Activated naive CD8-positive, alpha-beta T cell treated with anti-CD3 and anti-CD28 coated beads for 36 hours (primary cell): ENCODE measurements at regions not wholly inside any gene's neighbourhood (a gene's known extent, or its start where the extent isn't known, plus 50 kb on each side); places are given as distances from the start of the nearest gene placed in this dataset.
"Not testable (repeated sequence)": the region's sequence is repeated elsewhere in the genome, so short reads cannot be mapped to it uniquely, and the experiment has no call there.

Experiments
- DNase-seq: peaks from one replicate; pipeline ENCODE4 v3.0.0; 2021
- H3K27ac Mint-ChIP-seq: one replicate; pipeline ENCODE4 v1.8.0; 2022; ENCODE audit warnings: mild to moderate bottlenecking, moderate library complexity, mixed read lengths
- H3K27me3 Mint-ChIP-seq: one replicate; pipeline ENCODE4 v1.8.0; 2022; ENCODE audit warnings: mild to moderate bottlenecking, mixed read lengths
- H3K36me3 Mint-ChIP-seq: one replicate; pipeline ENCODE4 v1.8.0; 2021; ENCODE audit warnings: mild to moderate bottlenecking, mixed read lengths
- H3K4me1 Mint-ChIP-seq: one replicate; pipeline ENCODE4 v1.8.0; 2021; ENCODE audit warnings: mixed read lengths
- H3K4me3 Mint-ChIP-seq: one replicate; pipeline ENCODE4 v1.8.0; 2022; ENCODE audit warnings: mild to moderate bottlenecking, moderate library complexity, mixed read lengths
- H3K9me3 Mint-ChIP-seq: one replicate; pipeline ENCODE4 v1.8.0; 2022; ENCODE audit warnings: mixed read lengths

- Mint-ChIP-seq H3K27ac (no peak overlapping the region), H3K36me3 (no peaks in the 10 kb centered on the region), H3K4me3 (no peak overlapping the region), H3K27me3 (no peaks in the 10 kb centered on the region), H3K4me1 (no peaks in the 10 kb centered on the region), H3K9me3 (no peaks in the 10 kb centered on the region)
- DNase-seq = no peak
Measured at GRCh38 chr4:149057594-149057993, 615.4 kb upstream of the NR3C2 start.

DNA sequence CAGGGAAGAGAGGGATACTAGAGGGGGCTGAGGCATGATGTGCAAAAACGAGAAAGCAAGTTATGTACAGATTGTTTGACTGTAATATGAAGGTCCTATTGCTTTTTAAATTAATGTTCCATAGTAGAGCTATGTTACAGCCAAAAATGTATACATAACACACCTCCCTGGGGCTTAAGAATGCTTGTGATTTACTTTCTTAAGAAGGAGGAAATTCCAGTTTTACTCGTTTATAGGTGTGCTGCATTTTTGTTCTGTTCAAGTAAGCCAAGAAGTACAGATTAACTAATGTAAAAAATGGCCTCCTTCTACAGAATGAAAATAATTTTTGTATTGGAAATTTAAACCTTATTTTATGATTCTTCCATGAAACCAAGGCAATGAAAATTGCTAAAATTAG, 614.4 kb upstream of the NR3C2 start:
- Mint-ChIP-seq H3K4me1 (no peaks in the 10 kb centered on the region), H3K36me3 (no peaks in the 10 kb centered on the region), H3K4me3 (no peak overlapping the region), H3K9me3 (no peaks in the 10 kb centered on the region), H3K27ac (no peak overlapping the region), H3K27me3 (no peaks in the 10 kb centered on the region)
- no peak for DNase-seq

DNA sequence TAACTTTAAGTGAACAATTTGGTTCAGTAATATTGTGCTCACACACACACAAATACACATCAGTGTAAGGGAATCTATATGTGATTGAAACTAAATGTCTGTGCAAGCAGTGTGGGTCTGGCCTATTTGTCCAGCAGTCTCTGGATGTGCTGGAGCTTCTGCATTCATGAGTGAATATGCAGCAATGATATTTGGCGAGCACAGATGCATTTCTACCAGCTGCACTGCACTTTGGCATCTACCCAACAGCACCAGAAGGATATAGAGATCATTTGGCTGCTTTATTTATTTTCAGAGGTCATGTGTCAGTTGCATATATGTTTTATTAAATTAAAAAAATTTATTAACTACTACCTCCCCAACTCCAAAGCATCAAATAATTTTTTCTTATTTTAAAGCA, 613.4 kb upstream of the NR3C2 start:
- no peaks in the 10 kb centered on the region for H3K36me3 Mint-ChIP-seq
- no peak overlapping the region for H3K4me3 Mint-ChIP-seq
- no peaks in the 10 kb centered on the region for H3K27me3 Mint-ChIP-seq
- no peaks in the 10 kb centered on the region for H3K4me1 Mint-ChIP-seq
- H3K9me3 Mint-ChIP-seq = no peaks in the 10 kb centered on the region
- no peak overlapping the region for H3K27ac Mint-ChIP-seq
- DNase-seq = no peak

DNA sequence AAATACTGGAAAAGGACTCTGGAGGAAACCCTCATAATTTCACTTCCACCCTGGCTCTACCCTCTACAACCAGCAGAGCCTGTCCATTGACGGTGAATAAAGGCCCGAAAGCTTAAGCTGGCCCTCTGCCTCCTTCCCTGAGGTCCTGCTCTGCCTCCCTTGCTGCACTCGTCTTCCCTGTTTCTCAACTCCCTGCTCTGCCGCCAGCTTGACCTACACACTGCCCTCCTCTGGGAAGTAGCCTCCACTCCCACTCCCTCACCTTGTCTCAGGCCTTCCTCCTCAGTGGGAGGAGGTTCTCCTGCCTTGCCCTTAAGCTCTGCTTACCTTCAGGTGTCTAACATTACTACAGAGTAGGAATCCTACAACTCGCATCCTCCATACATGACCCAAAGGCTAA, 608.6 kb upstream of the NR3C2 start:
- Mint-ChIP-seq H3K27ac (no peak overlapping the region), H3K4me1 (no peaks in the 10 kb centered on the region), H3K36me3 (no peaks in the 10 kb centered on the region), H3K4me3 (no peak overlapping the region), H3K9me3 (no peaks in the 10 kb centered on the region), H3K27me3 (no peaks in the 10 kb centered on the region)
- no peak for DNase-seq

DNA sequence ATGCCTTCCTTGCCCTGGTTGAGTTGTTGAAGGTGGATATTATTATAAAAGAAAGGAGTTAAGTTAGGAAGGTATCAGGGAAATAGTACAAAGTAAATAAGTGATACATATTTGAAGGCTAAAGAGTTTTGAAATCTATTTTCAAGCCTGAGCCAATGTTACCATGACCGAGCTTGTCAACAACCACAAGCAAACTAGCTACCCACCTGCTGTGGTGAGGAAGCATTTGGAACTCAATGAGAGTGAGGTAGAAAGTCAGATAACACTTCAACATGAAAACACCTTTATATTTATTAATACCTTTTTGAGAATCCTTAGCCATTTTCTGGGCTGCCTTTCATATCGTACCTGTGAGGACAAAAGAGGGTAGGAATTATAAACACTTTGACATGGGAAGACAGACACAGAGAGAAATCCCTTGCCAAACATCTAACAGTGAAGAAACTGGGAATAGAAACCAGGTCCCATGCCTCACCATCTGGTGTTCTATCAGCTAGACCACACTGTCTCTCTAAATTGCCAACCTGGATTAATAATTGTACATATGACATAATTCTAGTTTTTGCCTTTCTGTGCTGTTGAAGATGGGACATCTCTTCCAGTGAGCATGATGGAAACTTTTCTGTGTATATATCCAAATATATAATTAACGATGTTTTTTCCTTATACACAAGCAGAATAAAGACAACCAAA, 606.4 kb upstream of the NR3C2 start:
- Mint-ChIP-seq H3K4me1 (no peaks in the 10 kb centered on the region), H3K27ac (no peak overlapping the region), H3K27me3 (no peaks in the 10 kb centered on the region), H3K4me3 (no peak overlapping the region), H3K9me3 (no peaks in the 10 kb centered on the region), H3K36me3 (no peaks in the 10 kb centered on the region)
- DNase-seq = no peak

GRCh38 chr4:149047368-149047767, 605.2 kb upstream of the NR3C2 start:
- Mint-ChIP-seq H3K36me3 (no peaks in the 10 kb centered on the region), H3K4me1 (no peaks in the 10 kb centered on the region), H3K27me3 (no peaks in the 10 kb centered on the region), H3K9me3 (peaks cover 3% of the 10 kb centered on the region), H3K27ac (no peak overlapping the region), H3K4me3 (no peak overlapping the region)
- DNase-seq = no peak

DNA sequence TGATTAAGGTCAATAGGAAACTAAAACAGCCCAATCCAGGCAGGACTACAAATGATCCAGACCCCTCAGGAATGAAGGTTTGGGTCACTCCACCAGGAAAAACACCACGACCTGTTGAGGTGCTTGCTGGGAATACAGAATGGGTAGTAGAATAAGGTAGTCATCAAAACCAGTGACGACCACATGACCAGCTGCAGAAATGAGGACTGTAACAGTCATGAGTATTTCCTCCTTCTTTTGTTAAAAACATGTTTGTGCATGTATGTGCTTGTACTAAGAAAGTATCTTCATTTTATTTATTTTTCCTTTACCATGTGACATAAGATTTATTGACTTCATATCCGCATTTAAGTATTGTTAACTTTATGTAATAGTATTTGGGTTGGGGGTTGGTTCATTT, 603.5 kb upstream of the NR3C2 start:
- H3K36me3 Mint-ChIP-seq = no peaks in the 10 kb centered on the region
- no peaks in the 10 kb centered on the region for H3K27me3 Mint-ChIP-seq
- no peaks in the 10 kb centered on the region for H3K4me1 Mint-ChIP-seq
- DNase-seq = no peak
- no peak overlapping the region for H3K27ac Mint-ChIP-seq
- peaks cover 6% of the 10 kb centered on the region for H3K9me3 Mint-ChIP-seq
- no peak overlapping the region for H3K4me3 Mint-ChIP-seq

DNA sequence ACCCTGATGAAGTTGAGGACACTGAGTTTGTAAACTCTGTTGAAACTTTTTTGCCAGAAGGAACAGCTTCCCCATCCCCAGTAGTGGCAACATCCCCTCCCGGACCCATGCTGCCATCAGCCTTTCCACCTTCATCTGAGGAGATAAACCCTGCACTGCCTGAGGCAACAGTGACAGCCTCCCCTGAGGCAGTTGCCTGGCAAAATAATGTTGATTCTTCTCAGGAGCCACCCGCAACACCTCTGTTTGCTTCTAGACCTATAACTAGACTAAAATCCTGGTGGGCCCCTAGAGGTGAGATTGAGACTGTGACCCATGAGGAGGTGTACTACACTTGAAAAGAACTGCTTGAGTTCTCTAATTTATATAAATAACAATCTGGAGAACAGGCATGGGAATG, 597.6 kb upstream of the NR3C2 start:
- H3K36me3 Mint-ChIP-seq, H3K27ac Mint-ChIP-seq, H3K4me3 Mint-ChIP-seq, DNase-seq, H3K4me1 Mint-ChIP-seq, H3K27me3 Mint-ChIP-seq: not testable (repeated sequence)
- H3K9me3 Mint-ChIP-seq = peaks cover 10% of the 10 kb centered on the region

- H3K4me1 Mint-ChIP-seq = peaks cover 1% of the 10 kb centered on the region
- no peaks in the 10 kb centered on the region for H3K9me3 Mint-ChIP-seq
- peaks cover 8% of the 10 kb centered on the region for H3K27me3 Mint-ChIP-seq
- no peak overlapping the region for H3K27ac Mint-ChIP-seq
- no peaks in the 10 kb centered on the region for H3K36me3 Mint-ChIP-seq
- H3K4me3 Mint-ChIP-seq = no peak overlapping the region
- no peak for DNase-seq
Measured at GRCh38 chr4:149031399-149031798, 589.2 kb upstream of the NR3C2 start.

GRCh38 chr4:149029056-149029651, 586.9 kb upstream of the NR3C2 start:
- H3K36me3 Mint-ChIP-seq = no peaks in the 10 kb centered on the region
- no peak overlapping the region for H3K4me3 Mint-ChIP-seq
- no peak for DNase-seq
- H3K27me3 Mint-ChIP-seq = peaks cover 4% of the 10 kb centered on the region
- H3K4me1 Mint-ChIP-seq = peaks cover 1% of the 10 kb centered on the region
- H3K27ac Mint-ChIP-seq = no peak overlapping the region
- H3K9me3 Mint-ChIP-seq = no peaks in the 10 kb centered on the region

DNA sequence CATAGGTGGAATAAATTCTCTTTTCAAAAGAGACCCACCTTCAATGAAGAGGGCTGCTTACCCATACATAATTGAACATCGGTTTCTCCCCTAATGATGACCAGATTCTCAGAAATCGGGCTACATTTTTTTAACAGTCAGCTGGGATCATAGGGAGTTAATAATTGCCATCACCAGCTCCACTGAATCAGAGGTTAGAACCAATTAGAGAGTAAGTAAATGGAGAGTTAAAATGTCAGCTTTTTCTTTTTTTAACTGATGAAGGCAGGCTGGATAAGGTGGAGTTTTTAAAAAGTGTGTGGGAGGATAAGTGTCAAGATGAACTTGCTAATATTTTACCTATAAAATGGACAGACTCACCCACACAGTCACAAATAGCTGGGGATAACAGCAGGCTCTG, 584.5 kb upstream of the NR3C2 start:
- Mint-ChIP-seq H3K4me1 (peaks cover 1% of the 10 kb centered on the region), H3K9me3 (no peaks in the 10 kb centered on the region), H3K4me3 (no peak overlapping the region), H3K27ac (no peak overlapping the region), H3K27me3 (no peaks in the 10 kb centered on the region), H3K36me3 (no peaks in the 10 kb centered on the region)
- DNase-seq = no peak

DNA sequence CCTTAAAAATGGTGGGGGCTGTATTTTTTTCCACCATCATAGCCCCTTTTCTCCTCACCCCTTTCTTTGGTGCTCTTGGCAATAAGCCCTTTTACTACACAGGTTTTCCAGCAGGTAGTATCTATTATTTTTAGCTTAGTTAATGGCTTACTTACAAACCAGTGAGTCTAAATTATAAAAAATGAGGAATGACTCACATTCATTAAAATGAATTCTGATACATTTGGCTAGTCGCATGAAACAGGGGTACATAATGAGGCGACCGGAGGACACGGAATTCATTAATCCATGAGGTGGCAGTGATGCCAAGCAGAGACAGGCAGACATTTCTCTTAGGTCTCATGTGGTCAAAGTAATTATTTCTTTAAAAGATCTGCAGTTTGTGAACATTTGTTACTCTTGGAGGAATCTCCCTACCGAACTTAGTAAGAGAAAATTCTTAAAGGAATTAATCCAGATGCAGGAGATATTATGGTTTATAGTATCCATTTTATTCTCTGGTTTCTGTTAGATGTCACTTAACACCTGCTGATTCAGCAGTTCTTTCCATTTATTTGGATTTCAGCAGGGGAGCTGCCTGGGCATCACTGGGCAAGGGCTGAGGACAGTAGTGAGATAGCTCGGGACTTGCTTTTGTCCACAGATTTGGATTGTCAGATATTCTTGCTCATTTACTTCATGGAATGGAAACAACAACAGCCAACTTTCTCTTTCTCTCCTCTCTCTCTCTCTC, 575.0 kb upstream of the NR3C2 start:
- no peak for DNase-seq
- no peak overlapping the region for H3K27ac Mint-ChIP-seq
- peaks cover 3% of the 10 kb centered on the region for H3K27me3 Mint-ChIP-seq
- H3K4me1 Mint-ChIP-seq = no peaks in the 10 kb centered on the region
- no peak overlapping the region for H3K4me3 Mint-ChIP-seq
- no peaks in the 10 kb centered on the region for H3K9me3 Mint-ChIP-seq
- H3K36me3 Mint-ChIP-seq = no peaks in the 10 kb centered on the region

DNA sequence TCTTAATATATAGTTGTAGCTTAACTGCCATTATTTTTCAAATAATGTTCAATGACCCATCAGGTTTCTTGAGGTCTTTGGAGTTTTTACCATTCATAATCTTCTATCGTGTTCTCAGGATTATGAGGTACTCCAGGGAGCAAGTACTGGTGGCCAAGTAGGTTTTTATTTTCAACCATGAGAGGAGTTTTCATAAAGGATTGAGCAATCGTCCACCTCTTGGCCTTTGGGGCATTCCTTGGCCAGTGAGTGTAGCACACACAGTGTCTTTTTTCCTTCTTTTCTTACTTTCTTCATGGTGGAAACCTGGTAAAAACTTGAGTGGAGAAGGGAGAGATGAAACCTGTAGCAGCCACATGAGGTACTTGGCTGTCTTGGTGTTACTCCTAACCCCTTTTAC, 567.0 kb upstream of the NR3C2 start:
- H3K9me3 Mint-ChIP-seq = no peaks in the 10 kb centered on the region
- peaks cover 6% of the 10 kb centered on the region for H3K27me3 Mint-ChIP-seq
- H3K4me3 Mint-ChIP-seq = no peak overlapping the region
- H3K4me1 Mint-ChIP-seq = no peaks in the 10 kb centered on the region
- H3K27ac Mint-ChIP-seq = no peak overlapping the region
- H3K36me3 Mint-ChIP-seq = no peaks in the 10 kb centered on the region
- no peak for DNase-seq

DNA sequence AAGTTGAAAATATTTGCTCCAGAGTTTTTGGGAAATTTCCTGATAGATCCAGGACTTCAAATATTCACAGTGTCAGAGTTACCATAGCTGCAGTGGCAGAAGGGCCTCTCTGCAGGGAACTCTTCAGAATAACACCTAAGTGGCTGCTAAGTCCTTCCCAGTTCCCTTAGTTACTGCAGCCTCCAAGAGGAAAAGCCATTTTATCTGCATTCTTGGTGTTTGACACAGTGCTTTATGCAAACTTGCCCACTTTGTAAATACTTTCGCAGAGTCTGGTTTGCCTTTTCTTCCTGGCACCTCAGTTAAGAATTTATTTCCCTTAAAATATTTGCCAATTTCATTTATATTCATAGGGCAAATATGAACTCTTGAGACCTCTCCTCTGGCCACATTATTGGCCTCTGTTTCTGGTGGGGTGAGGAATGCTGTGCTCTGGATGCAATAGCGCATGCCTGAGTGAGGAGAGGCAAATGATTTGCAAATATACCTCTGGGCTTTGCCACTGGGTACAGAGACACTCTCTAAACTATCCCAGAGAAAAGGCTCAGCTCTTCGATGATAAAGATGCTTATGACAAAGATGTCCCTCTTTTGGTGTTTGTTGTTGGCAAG, 566.3 kb upstream of the NR3C2 start:
- peaks cover 6% of the 10 kb centered on the region for H3K27me3 Mint-ChIP-seq
- no peak overlapping the region for H3K27ac Mint-ChIP-seq
- no peak for DNase-seq
- H3K4me1 Mint-ChIP-seq = no peaks in the 10 kb centered on the region
- no peaks in the 10 kb centered on the region for H3K36me3 Mint-ChIP-seq
- H3K9me3 Mint-ChIP-seq = no peaks in the 10 kb centered on the region
- H3K4me3 Mint-ChIP-seq = no peak overlapping the region

DNA sequence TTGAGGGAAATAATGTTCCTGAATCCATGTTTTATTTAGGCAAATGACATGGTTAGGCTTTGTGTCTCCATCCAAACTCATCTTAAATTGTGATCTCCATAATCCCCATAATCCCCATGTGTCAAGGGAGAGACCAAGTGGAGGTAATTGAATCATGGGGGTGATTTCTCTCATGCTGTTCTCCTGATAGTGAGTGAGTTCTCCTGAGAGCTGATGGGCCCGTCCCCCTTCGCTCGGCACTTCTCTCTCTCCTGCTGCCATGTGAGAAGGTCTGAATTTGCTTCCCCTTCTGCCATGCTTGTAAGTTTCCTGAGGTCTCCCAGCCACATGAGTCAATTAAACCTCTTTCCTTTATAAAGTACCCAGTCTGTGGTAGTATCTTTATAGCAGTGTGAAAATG, 563.0 kb upstream of the NR3C2 start:
- H3K4me1 Mint-ChIP-seq = no peaks in the 10 kb centered on the region
- no peaks in the 10 kb centered on the region for H3K9me3 Mint-ChIP-seq
- peaks cover 6% of the 10 kb centered on the region for H3K27me3 Mint-ChIP-seq
- no peaks in the 10 kb centered on the region for H3K36me3 Mint-ChIP-seq
- DNase-seq = no peak
- H3K4me3 Mint-ChIP-seq = no peak overlapping the region
- H3K27ac Mint-ChIP-seq = no peak overlapping the region
